HepG2 (cell line): ENCODE measurements at regions not wholly inside any gene's neighbourhood (a gene's known extent, or its start where the extent isn't known, plus 50 kb on each side); places are given as distances from the start of the nearest gene placed in this dataset.

Experiments
- ATAC-seq: fragments of 200-7000 bp; cut with Tn5 transposase; 3 replicates; pipeline ENCODE4 v1.9.1; 2020; ENCODE audit warnings: mild to moderate bottlenecking, moderate library complexity
- BruUV-seq: library from RNA; stranded (reverse); fragments of 400-500 nt; replicated peaks from 2 replicates; lab custom pipeline; 2021; lab: Mats Ljungman, UMichigan
- CTCF ChIA-PET: fragments of 300-600 bp; formaldehyde crosslinking; extraction: SDS; loops from one replicate; lab custom pipeline; 2021; ENCODE audit warnings: low total read pairs, inconsistent platforms, low intra/inter-chr PET ratio; lab: Yijun Ruan, JAX
- POLR2A ChIA-PET: fragments of 350-600 bp; sonication (Branson Sonifier 250); formaldehyde crosslinking; loops from one replicate; lab custom pipeline; 2020; ENCODE audit warnings: antibody characterized with exemption, inconsistent platforms; lab: Yijun Ruan, JAX
- DNase-seq: peaks from one replicate; pipeline ENCODE4 v3.0.0-alpha.2; 2015; ENCODE audit warnings: low spot score
- FAIRE-seq: peaks from 3 replicates; lab custom pipeline; 2011; peaks lifted over from hg19 to GRCh38; lab: Jason Lieb, UNC
- H2AFZ ChIP-seq: one replicate; pipeline ENCODE4 v1.6.1; 2011; ENCODE audit warnings: low read length, inconsistent platforms
- H3K27ac ChIP-seq: fragments of 300-600 bp; 3 replicates; pipeline ENCODE4 v1.8.0; 2011; ENCODE audit warnings: mixed run types, mild to moderate bottlenecking, mixed read lengths, low read length, inconsistent platforms; ENCODE audit not compliant: insufficient read depth; ENCODE audit errors: extremely low read length
- H3K27me3 ChIP-seq, 2 experiments: fragments of 200-600 bp in 1 of 2; 2 replicates in 1 of 2; 3 replicates in 1 of 2; pipeline versions ENCODE4 v1.6.0 to v1.8.0; 2011; ENCODE audit warnings: low read length in 2 of 2, mild to moderate bottlenecking in 2 of 2, moderate library complexity in 2 of 2, inconsistent platforms in 1 of 2; ENCODE audit not compliant: insufficient read depth in 2 of 2, control insufficient read depth in 1 of 2
- H3K36me3 ChIP-seq, 2 experiments: fragments of 200-600 bp in 1 of 2; replicated peaks in 1 of 2; 2 replicates in 1 of 2; 3 replicates in 1 of 2; pipeline versions ENCODE4 v1.5.1 to v1.8.0; 2011; ENCODE audit warnings: low read length in 2 of 2, inconsistent platforms in 1 of 2; ENCODE audit not compliant: insufficient read depth in 2 of 2, control insufficient read depth in 1 of 2
- H3K4me1 ChIP-seq: 2 replicates; pipeline ENCODE4 v1.5.1; 2012; ENCODE audit warnings: low read length, inconsistent platforms; ENCODE audit not compliant: insufficient read depth
- H3K4me2 ChIP-seq: 2 replicates; pipeline ENCODE4 v1.6.0; 2011; ENCODE audit warnings: low read depth, low read length, inconsistent platforms
- H3K4me3 ChIP-seq, 3 experiments: fragments of 200-600 bp in 1 of 3; sonication (generic), shearing (Covaris generic) in 1 of 3; replicated peaks in 1 of 3; 2 replicates each; pipeline ENCODE4 v1.5.1; 2011 to 2016; ENCODE audit warnings: low read length in 3 of 3, inconsistent platforms in 2 of 3, low read depth in 2 of 3, mild to moderate bottlenecking in 2 of 3, control low read depth in 1 of 3, mixed read lengths in 1 of 3; ENCODE audit not compliant: insufficient read depth in 1 of 3
- H3K79me2 ChIP-seq: one replicate; pipeline ENCODE4 v1.6.1; 2011; ENCODE audit warnings: low read length, inconsistent platforms; ENCODE audit not compliant: insufficient read depth
- H3K9ac ChIP-seq: 2 replicates; pipeline ENCODE4 v1.6.0; 2011; ENCODE audit warnings: mild to moderate bottlenecking, low read depth, low read length, inconsistent platforms; ENCODE audit not compliant: insufficient read depth
- H3K9me3 ChIP-seq: 2 replicates; pipeline ENCODE4 v1.5.1; 2012; ENCODE audit warnings: mild to moderate bottlenecking, low read length
- H4K20me1 ChIP-seq: 2 replicates; pipeline ENCODE4 v1.6.0; 2011; ENCODE audit warnings: inconsistent platforms, mild to moderate bottlenecking, low read length, moderate library complexity; ENCODE audit not compliant: insufficient read depth
- HMG20B ChIP-seq: conservative IDR thresholded peaks from 2 replicates; pipeline ENCODE4 v1.6.1; 2016; ENCODE audit warnings: missing genetic modification reagents, missing compliant biosample characterization
- MIXL1 ChIP-seq: IDR thresholded peaks from 2 replicates; pipeline ENCODE4 v1.6.1; 2016
- NCOA2 ChIP-seq: sonication (generic); formaldehyde crosslinking; IDR thresholded peaks from 2 replicates; pipeline ENCODE4 v1.8.0; 2022; ENCODE audit warnings: inconsistent platforms
- PHF21A ChIP-seq: sonication (generic); formaldehyde crosslinking; IDR thresholded peaks from 2 replicates; pipeline ENCODE4 v1.5.0; 2020; ENCODE audit warnings: mild to moderate bottlenecking, missing genetic modification reagents
- SETDB1 ChIP-seq: sonication (generic); formaldehyde crosslinking; IDR thresholded peaks from 2 replicates; pipeline ENCODE4 v1.5.1; 2020; ENCODE audit warnings: missing genetic modification reagents, mild to moderate bottlenecking, borderline replicate concordance
- SMARCE1 ChIP-seq: fragments of 450-650 bp; IDR thresholded peaks from 2 replicates; pipeline ENCODE4 v1.6.1; 2017; ENCODE audit warnings: borderline replicate concordance
- STAG1 ChIP-seq: sonication (generic); formaldehyde crosslinking; IDR thresholded peaks from 2 replicates; pipeline ENCODE4 v1.4.0; 2020; ENCODE audit warnings: missing genetic modification reagents
- THRA ChIP-seq: sonication (generic); formaldehyde crosslinking; IDR thresholded peaks from 2 replicates; pipeline ENCODE4 v1.4.0; 2020; ENCODE audit warnings: missing genetic modification reagents, borderline replicate concordance
- UBTF ChIP-seq: sonication (generic); formaldehyde crosslinking; IDR thresholded peaks from 2 replicates; pipeline ENCODE4 v1.4.0; 2020; ENCODE audit warnings: mild to moderate bottlenecking, missing genetic modification reagents
- XRCC5 ChIP-seq: fragments of 200-400 bp; formaldehyde crosslinking; optimal IDR thresholded peaks from 2 replicates; pipeline ENCODE3; 2017; ENCODE audit warnings: mild to moderate bottlenecking, low read length
- ZNF660 ChIP-seq: sonication (generic); formaldehyde crosslinking; IDR thresholded peaks from 2 replicates; pipeline ENCODE4 v1.5.1; 2020; ENCODE audit warnings: mild to moderate bottlenecking, low read depth, missing genetic modification reagents, borderline replicate concordance
- ZNF713 ChIP-seq: sonication (generic); formaldehyde crosslinking; IDR thresholded peaks from 2 replicates; pipeline ENCODE4 v1.4.0; 2020; ENCODE audit warnings: mild to moderate bottlenecking, missing genetic modification reagents
- ZNF782 ChIP-seq: sonication (generic); formaldehyde crosslinking; IDR thresholded peaks from 2 replicates; pipeline ENCODE4 v1.4.0; 2020; ENCODE audit warnings: missing genetic modification reagents, mild to moderate bottlenecking, borderline replicate concordance
- in situ Hi-C: cut with HindIII; loops from 2 replicates; pipeline ENCODE4 v1.10.0; 2017; ENCODE audit warnings: low pct_unique_long_range_greater_than_20kb; ENCODE audit not compliant: extremely low pct_ligation_motif_present
- intact Hi-C: fragments of 100-400 bp; cut with micrococcal nuclease; formaldehyde crosslinking; loops from one replicate; pipeline ENCODE4 v1.10.0; 2022; ENCODE audit not compliant: unreplicated experiment
- TF ChIP-seq, protein P1 (sequence below): sonication (generic); formaldehyde crosslinking; IDR thresholded peaks from 2 replicates; pipeline ENCODE4 v1.5.0; 2020; ENCODE audit warnings: missing genetic modification reagents, mild to moderate bottlenecking, borderline replicate concordance
- TF ChIP-seq, protein P2 (sequence below): sonication (generic); formaldehyde crosslinking; IDR thresholded peaks from 2 replicates; pipeline ENCODE4 v1.4.0; 2020; ENCODE audit warnings: missing genetic modification reagents
- TF ChIP-seq, protein P3 (sequence below), 2 experiments: sonication (generic) in 1 of 2; formaldehyde crosslinking in 1 of 2; IDR thresholded peaks; 2 replicates each; pipeline versions ENCODE4 v1.4.0 to v1.6.1; 2018 to 2020; ENCODE audit warnings: missing genetic modification reagents in 2 of 2, borderline replicate concordance in 1 of 2, low read depth in 1 of 2, mild to moderate bottlenecking in 1 of 2, missing biosample characterization in 1 of 2

DNA sequence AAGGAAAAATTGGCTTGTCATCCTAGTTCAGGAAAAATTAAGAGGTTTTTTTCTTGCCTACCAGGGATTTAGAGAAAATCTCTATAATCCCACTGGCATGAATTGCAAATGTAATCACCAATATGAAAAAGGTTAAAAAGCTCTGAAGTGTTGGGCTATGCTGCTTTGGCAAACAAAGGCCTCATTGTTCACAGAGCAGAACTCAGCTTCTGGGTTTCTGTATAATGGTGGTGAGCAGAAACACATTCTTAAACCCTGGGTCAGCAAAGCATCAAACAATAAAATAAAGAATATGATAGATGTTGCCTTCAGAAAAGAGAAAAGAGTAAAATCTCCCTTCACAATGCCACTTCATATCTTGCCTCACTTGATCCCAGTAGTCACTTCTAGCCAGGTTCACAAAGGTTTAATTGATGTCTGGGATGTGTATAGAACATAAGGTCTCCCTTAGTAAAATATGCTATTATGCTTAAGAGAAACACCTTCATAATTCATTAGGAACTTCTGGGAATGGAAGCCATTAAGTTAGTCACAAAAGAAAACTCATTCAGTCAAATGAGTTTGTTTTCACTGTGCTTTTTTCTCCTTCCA is 1255.5 kb upstream of the PHF14 start:
- no peaks in the 10 kb centered on the region for H3K79me2 ChIP-seq
- FAIRE-seq (no peak), ATAC-seq (no peak), DNase-seq (no peak)
- in situ Hi-C loops, result no loop called here
- no TSS peak for BruUV-seq
- no peak overlapping the region for H3K9ac ChIP-seq
- ChIA-PET CTCF (no interaction called here), POLR2A (no interaction called here)
- no peak overlapping the region for H2AFZ ChIP-seq
- H3K4me1 ChIP-seq, result no peaks in the 10 kb centered on the region
- H4K20me1 ChIP-seq, result no peaks in the 10 kb centered on the region
- H3K4me2 ChIP-seq, result no peak overlapping the region
- intact Hi-C loops, result no loop called here
- peaks cover 64% of the 10 kb centered on the region for H3K9me3 ChIP-seq
- no peaks in the 10 kb centered on the region for H3K36me3 ChIP-seq
- H3K27me3 ChIP-seq, result no peaks in the 10 kb centered on the region
- H3K4me3 ChIP-seq, result no peak overlapping the region
- no peak overlapping the region for H3K27ac ChIP-seq
- TF ChIP-seq XRCC5, result no peak
- no peak for TF ChIP-seq NCOA2 (CRISPR knock-in tag)
- TF ChIP-seq, protein P1, sequence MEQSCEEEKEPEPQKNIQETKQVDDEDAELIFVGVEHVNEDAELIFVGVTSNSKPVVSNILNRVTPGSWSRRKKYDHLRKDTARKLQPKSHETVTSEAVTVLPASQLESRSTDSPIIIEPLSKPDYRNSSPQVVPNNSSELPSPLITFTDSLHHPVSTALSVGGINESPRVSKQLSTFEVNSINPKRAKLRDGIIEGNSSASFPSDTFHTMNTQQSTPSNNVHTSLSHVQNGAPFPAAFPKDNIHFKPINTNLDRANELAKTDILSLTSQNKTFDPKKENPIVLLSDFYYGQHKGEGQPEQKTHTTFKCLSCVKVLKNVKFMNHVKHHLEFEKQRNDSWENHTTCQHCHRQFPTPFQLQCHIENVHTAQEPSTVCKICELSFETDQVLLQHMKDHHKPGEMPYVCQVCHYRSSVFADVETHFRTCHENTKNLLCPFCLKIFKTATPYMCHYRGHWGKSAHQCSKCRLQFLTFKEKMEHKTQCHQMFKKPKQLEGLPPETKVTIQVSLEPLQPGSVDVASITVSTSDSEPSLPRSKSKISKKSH (CRISPR knock-in tag), result no peak
- no peak for TF ChIP-seq ZNF713 (CRISPR knock-in tag)
- no peak for TF ChIP-seq SMARCE1
- TF ChIP-seq UBTF (CRISPR knock-in tag), result no peak
- TF ChIP-seq SETDB1 (CRISPR knock-in tag), result no peak
- TF ChIP-seq, protein P2, sequence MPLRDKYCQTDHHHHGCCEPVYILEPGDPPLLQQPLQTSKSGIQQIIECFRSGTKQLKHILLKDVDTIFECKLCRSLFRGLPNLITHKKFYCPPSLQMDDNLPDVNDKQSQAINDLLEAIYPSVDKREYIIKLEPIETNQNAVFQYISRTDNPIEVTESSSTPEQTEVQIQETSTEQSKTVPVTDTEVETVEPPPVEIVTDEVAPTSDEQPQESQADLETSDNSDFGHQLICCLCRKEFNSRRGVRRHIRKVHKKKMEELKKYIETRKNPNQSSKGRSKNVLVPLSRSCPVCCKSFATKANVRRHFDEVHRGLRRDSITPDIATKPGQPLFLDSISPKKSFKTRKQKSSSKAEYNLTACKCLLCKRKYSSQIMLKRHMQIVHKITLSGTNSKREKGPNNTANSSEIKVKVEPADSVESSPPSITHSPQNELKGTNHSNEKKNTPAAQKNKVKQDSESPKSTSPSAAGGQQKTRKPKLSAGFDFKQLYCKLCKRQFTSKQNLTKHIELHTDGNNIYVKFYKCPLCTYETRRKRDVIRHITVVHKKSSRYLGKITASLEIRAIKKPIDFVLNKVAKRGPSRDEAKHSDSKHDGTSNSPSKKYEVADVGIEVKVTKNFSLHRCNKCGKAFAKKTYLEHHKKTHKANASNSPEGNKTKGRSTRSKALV (CRISPR knock-in tag), result no peak
- no peak for TF ChIP-seq STAG1 (CRISPR knock-in tag)
- TF ChIP-seq HMG20B (CRISPR knock-in tag), result no peak
- no peak for TF ChIP-seq PHF21A (CRISPR knock-in tag)
- TF ChIP-seq ZNF782 (CRISPR knock-in tag), result no peak
- no peak for TF ChIP-seq ZNF660 (CRISPR knock-in tag)
- no peak for TF ChIP-seq MIXL1 (CRISPR knock-in tag)
- no peak for TF ChIP-seq THRA (CRISPR knock-in tag)
- TF ChIP-seq, protein P3, sequence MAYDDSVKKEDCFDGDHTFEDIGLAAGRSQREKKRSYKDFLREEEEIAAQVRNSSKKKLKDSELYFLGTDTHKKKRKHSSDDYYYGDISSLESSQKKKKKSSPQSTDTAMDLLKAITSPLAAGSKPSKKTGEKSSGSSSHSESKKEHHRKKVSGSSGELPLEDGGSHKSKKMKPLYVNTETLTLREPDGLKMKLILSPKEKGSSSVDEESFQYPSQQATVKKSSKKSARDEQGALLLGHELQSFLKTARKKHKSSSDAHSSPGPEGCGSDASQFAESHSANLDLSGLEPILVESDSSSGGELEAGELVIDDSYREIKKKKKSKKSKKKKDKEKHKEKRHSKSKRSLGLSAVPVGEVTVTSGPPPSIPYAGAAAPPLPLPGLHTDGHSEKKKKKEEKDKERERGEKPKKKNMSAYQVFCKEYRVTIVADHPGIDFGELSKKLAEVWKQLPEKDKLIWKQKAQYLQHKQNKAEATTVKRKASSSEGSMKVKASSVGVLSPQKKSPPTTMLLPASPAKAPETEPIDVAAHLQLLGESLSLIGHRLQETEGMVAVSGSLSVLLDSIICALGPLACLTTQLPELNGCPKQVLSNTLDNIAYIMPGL (CRISPR knock-in tag; IDR thresholded peaks at IDR 0.05; ENCODE audit: borderline replicate concordance in 1 of 2, low read depth in 1 of 2), result no peak
